ENCODE measurements at regions not wholly inside any gene's neighbourhood (a gene's known extent, or its start where the extent isn't known, plus 50 kb on each side); places are given as distances from the start of the nearest gene placed in this dataset.
"Not testable (repeated sequence)": the region's sequence is repeated elsewhere in the genome, so short reads cannot be mapped to it uniquely, and the experiment has no call there.

- WGBS, 3 donors, result 73 to 75% (median 74%) methylated on average over 7 of the region's 7 CpGs
- Histone ChIP-seq H3K27me3 (ENCODE audit: insufficient read depth in 3 of 3, low read length in 2 of 3) (no peaks in the 10 kb centered on the region), H3K9me3 (no peaks in the 10 kb centered on the region), H3K36me3 (ENCODE audit: insufficient read depth in 1 of 2, low read depth in 1 of 2) (peaks cover 0 to 4% of the 10 kb centered on the region in 2 donors), H3K4me1 (no peaks in the 10 kb centered on the region), H3K4me3 (no peak overlapping the region), H3K27ac (no peak overlapping the region)
- intact Hi-C loops (cut with DNase I), result no loop called here
- TF ChIP-seq, protein P1, sequence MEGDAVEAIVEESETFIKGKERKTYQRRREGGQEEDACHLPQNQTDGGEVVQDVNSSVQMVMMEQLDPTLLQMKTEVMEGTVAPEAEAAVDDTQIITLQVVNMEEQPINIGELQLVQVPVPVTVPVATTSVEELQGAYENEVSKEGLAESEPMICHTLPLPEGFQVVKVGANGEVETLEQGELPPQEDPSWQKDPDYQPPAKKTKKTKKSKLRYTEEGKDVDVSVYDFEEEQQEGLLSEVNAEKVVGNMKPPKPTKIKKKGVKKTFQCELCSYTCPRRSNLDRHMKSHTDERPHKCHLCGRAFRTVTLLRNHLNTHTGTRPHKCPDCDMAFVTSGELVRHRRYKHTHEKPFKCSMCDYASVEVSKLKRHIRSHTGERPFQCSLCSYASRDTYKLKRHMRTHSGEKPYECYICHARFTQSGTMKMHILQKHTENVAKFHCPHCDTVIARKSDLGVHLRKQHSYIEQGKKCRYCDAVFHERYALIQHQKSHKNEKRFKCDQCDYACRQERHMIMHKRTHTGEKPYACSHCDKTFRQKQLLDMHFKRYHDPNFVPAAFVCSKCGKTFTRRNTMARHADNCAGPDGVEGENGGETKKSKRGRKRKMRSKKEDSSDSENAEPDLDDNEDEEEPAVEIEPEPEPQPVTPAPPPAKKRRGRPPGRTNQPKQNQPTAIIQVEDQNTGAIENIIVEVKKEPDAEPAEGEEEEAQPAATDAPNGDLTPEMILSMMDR (IDR thresholded peaks at IDR 0.05), result no peak
- DNase-seq (no peak), ATAC-seq (peak in 2 of 4 donors; percentile 38 to 52)
Observed at GRCh38 chr3:64796607-64797399, 109.0 kb upstream of the ADAMTS9 start.

DNA sequence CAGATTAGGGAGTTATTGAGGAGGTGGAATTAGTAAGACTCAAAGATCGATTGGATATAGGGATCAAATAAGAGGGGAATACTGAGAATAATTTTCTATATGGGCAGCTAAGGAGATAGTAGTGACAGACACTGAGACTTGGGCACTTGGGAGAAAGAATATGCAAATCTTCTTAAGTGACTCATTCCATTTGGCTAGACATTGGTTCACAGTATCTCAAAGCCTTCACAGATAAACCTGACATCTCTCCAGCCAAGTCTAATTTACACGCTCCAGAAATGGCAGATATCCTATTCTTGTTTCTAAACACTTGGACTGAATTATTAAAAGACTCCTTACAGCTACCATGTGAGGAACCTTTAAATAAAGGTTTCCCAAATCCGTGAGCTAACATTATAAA, 104.6 kb upstream of the ADAMTS9 start:
- TF ChIP-seq, protein P1 (IDR thresholded peaks at IDR 0.05), result no peak
- no peak for ATAC-seq
- Histone ChIP-seq H3K36me3 (ENCODE audit: insufficient read depth in 1 of 2, low read depth in 1 of 2) (no peaks in the 10 kb centered on the region), H3K27me3 (ENCODE audit: insufficient read depth in 3 of 3, low read length in 2 of 3) (no peaks in the 10 kb centered on the region), H3K9me3 (no peaks in the 10 kb centered on the region), H3K4me1 (no peaks in the 10 kb centered on the region), H3K4me3 (no peak overlapping the region), H3K27ac (no peak overlapping the region)
- no peak for DNase-seq
- 81 to 84% (median 83%) methylated on average over 3 of the region's 3 CpGs for WGBS, 3 donors
- intact Hi-C loops (cut with DNase I), result no loop called here

- Histone ChIP-seq H3K4me3 (no peak overlapping the region), H3K36me3 (ENCODE audit: insufficient read depth in 1 of 2, low read depth in 1 of 2) (no peaks in the 10 kb centered on the region), H3K4me1 (no peaks in the 10 kb centered on the region), H3K27me3 (ENCODE audit: insufficient read depth in 3 of 3, low read length in 2 of 3) (no peaks in the 10 kb centered on the region), H3K27ac (no peak overlapping the region), H3K9me3 (peaks cover 11% of the 10 kb centered on the region)
- ATAC-seq (no peak), DNase-seq (no peak)
- WGBS, 3 donors, result 92 to 95% (median 95%) methylated on average over 4 of the region's 4 CpGs
- TF ChIP-seq, protein P1 (IDR thresholded peaks at IDR 0.05), result no peak
- intact Hi-C loops (cut with DNase I), result no loop called here
Observed at GRCh38 chr3:64789111-64789510, 101.3 kb upstream of the ADAMTS9 start.

- no peak for DNase-seq
- Histone ChIP-seq H3K36me3 (ENCODE audit: insufficient read depth in 1 of 2, low read depth in 1 of 2) (no peaks in the 10 kb centered on the region), H3K27me3 (ENCODE audit: insufficient read depth in 3 of 3, low read length in 2 of 3) (no peaks in the 10 kb centered on the region), H3K9me3 (peaks cover 15% of the 10 kb centered on the region), H3K4me1 (no peaks in the 10 kb centered on the region), H3K27ac (no peak overlapping the region), H3K4me3 (no peak overlapping the region)
- ATAC-seq, result no peak
- intact Hi-C loops (cut with DNase I), result loop anchor here in 1 of 2 donors (5.0 kb wide), 1 partner anchor 229 kb away; no protein-coding TSS in a partner anchor
- TF ChIP-seq, protein P1 (IDR thresholded peaks at IDR 0.05), result no peak
Observed at GRCh38 chr3:64783200-64783599, 95.4 kb upstream of the ADAMTS9 start.

DNA sequence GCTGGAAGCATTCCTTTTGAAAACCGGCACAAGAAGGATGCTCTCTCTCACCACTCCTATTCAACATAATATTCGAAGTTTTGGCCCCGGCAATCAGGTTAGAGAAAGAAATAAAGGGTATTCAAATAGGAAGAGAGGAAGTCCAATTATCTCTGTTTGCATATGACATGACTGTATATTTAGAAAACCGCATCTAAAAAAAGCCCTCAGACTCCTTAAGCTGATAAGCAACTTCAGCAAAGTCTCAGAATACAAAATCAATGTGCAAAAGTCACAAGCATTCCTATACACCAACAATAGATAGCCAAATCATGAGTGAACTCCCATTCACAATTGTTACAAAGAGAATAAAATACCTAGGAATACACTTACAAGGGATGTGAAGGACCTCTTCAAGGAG, 93.1 kb upstream of the ADAMTS9 start:
- intact Hi-C loops (cut with DNase I), result loop anchor here in 1 of 2 donors (5.0 kb wide), 1 partner anchor 231 kb away; no protein-coding TSS in a partner anchor
- H3K36me3 ChIP-seq (ENCODE audit: insufficient read depth in 1 of 2, low read depth in 1 of 2); H3K27me3 ChIP-seq (ENCODE audit: insufficient read depth in 3 of 3, low read length in 2 of 3); H3K4me1 ChIP-seq; H3K4me3 ChIP-seq; ATAC-seq; DNase-seq; H3K27ac ChIP-seq: not testable (repeated sequence)
- peaks cover 17% of the 10 kb centered on the region for H3K9me3 ChIP-seq
- WGBS, 3 donors, result 95 to 97% (median 96%) methylated on average over 4 of the region's 4 CpGs
